ENCODE measurements at regions not wholly inside any gene's neighbourhood (a gene's known extent, or its start where the extent isn't known, plus 50 kb on each side); places are given as distances from the start of the nearest gene placed in this dataset.

GRCh38 chr1:65703853-65704252 is 88.8 kb upstream of the PDE4B start:
- Histone ChIP-seq H3K4me1 (no peaks in the 10 kb centered on the region), H3K27me3 (no peaks in the 10 kb centered on the region), H3K36me3 (no peaks in the 10 kb centered on the region), H3K9me3 (no peaks in the 10 kb centered on the region), H3K4me3 (no peak overlapping the region), H3K27ac (no peak overlapping the region)
- no peak for DNase-seq
- no peak for ATAC-seq
- intact Hi-C loops (cut with DNase I) = no loop called here
- no peak for TF ChIP-seq CTCF (IDR thresholded peaks at IDR 0.05)

GRCh38 chr1:65704318-65704717 is 88.4 kb upstream of the PDE4B start:
- intact Hi-C loops (cut with DNase I) = no loop called here
- TF ChIP-seq CTCF (IDR thresholded peaks at IDR 0.05) = no peak
- DNase-seq (no peak), ATAC-seq (no peak)
- H3K4me1 ChIP-seq = no peaks in the 10 kb centered on the region
- H3K4me3 ChIP-seq = no peak overlapping the region
- H3K27ac ChIP-seq = no peak overlapping the region
- no peaks in the 10 kb centered on the region for H3K36me3 ChIP-seq
- H3K27me3 ChIP-seq = no peaks in the 10 kb centered on the region
- no peaks in the 10 kb centered on the region for H3K9me3 ChIP-seq

- ATAC-seq = no peak
- H3K27ac ChIP-seq = no peak overlapping the region
- H3K4me3 ChIP-seq = no peak overlapping the region
- no peaks in the 10 kb centered on the region for H3K9me3 ChIP-seq
- H3K27me3 ChIP-seq = no peaks in the 10 kb centered on the region
- intact Hi-C loops (cut with DNase I) = no loop called here
- H3K4me1 ChIP-seq = no peaks in the 10 kb centered on the region
- no peaks in the 10 kb centered on the region for H3K36me3 ChIP-seq
- TF ChIP-seq CTCF (IDR thresholded peaks at IDR 0.05) = no peak
- DNase-seq = no peak
These were observed 74.8 kb upstream of the PDE4B start for GRCh38 chr1:65717815-65718454.

GRCh38 chr1:65719391-65719790 is 73.3 kb upstream of the PDE4B start:
- Histone ChIP-seq H3K4me3 (no peak overlapping the region), H3K27ac (no peak overlapping the region), H3K36me3 (no peaks in the 10 kb centered on the region), H3K27me3 (no peaks in the 10 kb centered on the region), H3K4me1 (no peaks in the 10 kb centered on the region), H3K9me3 (no peaks in the 10 kb centered on the region)
- no peak for TF ChIP-seq CTCF (IDR thresholded peaks at IDR 0.05)
- ATAC-seq (no peak), DNase-seq (no peak)
- intact Hi-C loops (cut with DNase I) = no loop called here

GRCh38 chr1:65722461-65722860 is 70.2 kb upstream of the PDE4B start:
- intact Hi-C loops (cut with DNase I) = no loop called here
- no peaks in the 10 kb centered on the region for H3K9me3 ChIP-seq
- H3K4me1 ChIP-seq = no peaks in the 10 kb centered on the region
- no peak overlapping the region for H3K27ac ChIP-seq
- H3K27me3 ChIP-seq = no peaks in the 10 kb centered on the region
- TF ChIP-seq CTCF (IDR thresholded peaks at IDR 0.05) = no peak
- H3K36me3 ChIP-seq = no peaks in the 10 kb centered on the region
- H3K4me3 ChIP-seq = no peak overlapping the region
- DNase-seq = no peak
- no peak for ATAC-seq

- H3K27me3 ChIP-seq = no peaks in the 10 kb centered on the region
- no peaks in the 10 kb centered on the region for H3K9me3 ChIP-seq
- no peaks in the 10 kb centered on the region for H3K4me1 ChIP-seq
- intact Hi-C loops (cut with DNase I) = no loop called here
- ATAC-seq (no peak), DNase-seq (no peak)
- no peaks in the 10 kb centered on the region for H3K36me3 ChIP-seq
- TF ChIP-seq CTCF (IDR thresholded peaks at IDR 0.05) = no peak
- H3K4me3 ChIP-seq = no peak overlapping the region
- H3K27ac ChIP-seq = no peak overlapping the region
These were observed 68.5 kb upstream of the PDE4B start for GRCh38 chr1:65724151-65724550.

Data from upper lobe of right lung (tissue), 1 donor.